B cell (primary cell): ENCODE measurements at regions not wholly inside any gene's neighbourhood (a gene's known extent, or its start where the extent isn't known, plus 50 kb on each side); places are given as distances from the start of the nearest gene placed in this dataset.

Source experiments
- ATAC-seq: fragments of 200-7000 bp; cut with Tn5 transposase; one replicate; pipeline ENCODE4 v1.10.0; 2021; ENCODE audit warnings: low read depth, mild to moderate bottlenecking, moderate number of reproducible peaks, moderate library complexity
- CTCF ChIA-PET: fragments of 350-600 bp; sonication (Branson Sonifier 250); formaldehyde crosslinking; loops from one replicate; lab custom pipeline; 2021; ENCODE audit warnings: antibody characterized with exemption, inconsistent platforms; lab: Charles Lee
- POLR2A ChIA-PET: fragments of 350-600 bp; sonication (Branson Sonifier 250); formaldehyde crosslinking; loops from one replicate; lab custom pipeline; 2021; ENCODE audit warnings: antibody characterized with exemption; lab: Charles Lee
- DNase-seq: peaks from one replicate; pipeline ENCODE4 v3.0.0; 2013
- H2AFZ ChIP-seq: 2 replicates; pipeline ENCODE4 v1.6.1; 2012; ENCODE audit warnings: mild to moderate bottlenecking, low read depth, low read length; ENCODE audit not compliant: insufficient read depth, poor library complexity, severe bottlenecking
- H3K27ac ChIP-seq, 2 donors: 1 replicate in 1 of 2; 2 replicates in 1 of 2; pipeline ENCODE4 v1.5.1; 2012 to 2013; ENCODE audit warnings: low read length in 2 of 2, mild to moderate bottlenecking in 2 of 2, moderate library complexity in 1 of 2
- H3K27me3 ChIP-seq, 4 experiments: fragments of 200-600 bp in 1 of 4; sonication (generic) in 1 of 4; replicated peaks in 1 of 4; 1 replicate in 2 of 4; 2 replicates in 2 of 4; pipeline versions ENCODE4 v1.6.1 to v1.7.0; 2013 to 2016; ENCODE audit warnings: low read length in 3 of 4, mild to moderate bottlenecking in 2 of 4, mixed read lengths in 1 of 4, moderate library complexity in 1 of 4; ENCODE audit not compliant: insufficient read depth in 4 of 4, control insufficient read depth in 3 of 4; ENCODE audit errors: control extremely low read depth in 1 of 4
- H3K36me3 ChIP-seq, 2 experiments: replicated peaks in 1 of 2; 1 replicate in 1 of 2; 2 replicates in 1 of 2; pipeline versions ENCODE4 v1.6.1 to v1.7.1; 2013; ENCODE audit warnings: low read length in 1 of 2; ENCODE audit not compliant: insufficient read depth in 2 of 2, control insufficient read depth in 1 of 2; ENCODE audit errors: control extremely low read depth in 1 of 2, extremely low read depth in 1 of 2
- H3K4me1 ChIP-seq, 2 donors: fragments of 200-600 bp in 1 of 2; sonication (generic) in 1 of 2; 1 replicate in 1 of 2; 2 replicates in 1 of 2; pipeline versions ENCODE4 v1.5.1 to v1.6.1; 2013 to 2017; ENCODE audit warnings: low read length in 2 of 2; ENCODE audit not compliant: control insufficient read depth in 2 of 2, insufficient read depth in 2 of 2
- H3K4me2 ChIP-seq: replicated peaks from 2 replicates; pipeline ENCODE3; 2012; ENCODE audit warnings: mild to moderate bottlenecking, low read depth, low read length; ENCODE audit not compliant: poor library complexity, severe bottlenecking
- H3K4me3 ChIP-seq, 5 experiments: fragments of 200-600 bp in 1 of 5; sonication (generic) in 1 of 5; 1 replicate in 3 of 5; 2 replicates in 2 of 5; pipeline versions ENCODE4 v1.5.1 to v1.7.0; 2011 to 2016; ENCODE audit warnings: low read length in 4 of 5, mild to moderate bottlenecking in 4 of 5, low read depth in 2 of 5, control low read depth in 1 of 5, moderate library complexity in 1 of 5; ENCODE audit not compliant: insufficient read depth in 1 of 5; ENCODE audit errors: control extremely low read depth in 1 of 5, extremely low read depth in 1 of 5
- H3K79me2 ChIP-seq: fragments of 200-600 bp; sonication (generic); one replicate; pipeline ENCODE4 v1.6.0; 2016; ENCODE audit warnings: low read length; ENCODE audit not compliant: control insufficient read depth, insufficient read depth
- H3K9ac ChIP-seq: fragments of 200-600 bp; sonication (generic); 2 replicates; pipeline ENCODE4 v1.6.1; 2017; ENCODE audit warnings: mild to moderate bottlenecking, low read length, moderate library complexity
- H3K9me3 ChIP-seq, 3 donors: one replicate each; pipeline versions ENCODE4 v1.6.1 to v1.7.1; 2013; ENCODE audit warnings: low read length in 2 of 3; ENCODE audit not compliant: control insufficient read depth in 2 of 3, insufficient read depth in 1 of 3; ENCODE audit errors: control extremely low read depth in 1 of 3
- H4K20me1 ChIP-seq: 2 replicates; pipeline ENCODE4 v1.6.0; 2012; ENCODE audit warnings: mild to moderate bottlenecking, low read length; ENCODE audit not compliant: insufficient read depth, control insufficient read depth, poor library complexity, severe bottlenecking
- H3K27ac Mint-ChIP-seq: one replicate; pipeline ENCODE4 v1.8.0; 2021; ENCODE audit warnings: mixed read lengths
- H3K27me3 Mint-ChIP-seq: one replicate; pipeline ENCODE4 v1.8.0; 2021; ENCODE audit warnings: mixed read lengths
- H3K4me1 Mint-ChIP-seq: one replicate; pipeline ENCODE4 v1.8.0; 2021; ENCODE audit warnings: mixed read lengths
- H3K4me3 Mint-ChIP-seq: one replicate; pipeline ENCODE4 v1.8.0; 2021; ENCODE audit warnings: mixed read lengths
- H3K9me3 Mint-ChIP-seq: one replicate; pipeline ENCODE4 v1.8.0; 2022; ENCODE audit warnings: mixed read lengths; ENCODE audit not compliant: insufficient read depth
- EZH2 ChIP-seq: IDR thresholded peaks from 2 replicates; pipeline ENCODE4 v1.6.1; 2012; ENCODE audit warnings: borderline replicate concordance, low read depth, mild to moderate bottlenecking, moderate library complexity, low read length; ENCODE audit not compliant: insufficient read depth, poor library complexity, severe bottlenecking
- WGBS: methylation state at CpG from one replicate; pipeline ENCODE4 v1.1.5; 2013; ENCODE audit warnings: missing lambda C conversion rate; ENCODE audit not compliant: insufficient coverage; 5-methylcytosine and 5-hydroxymethylcytosine counted together
- intact Hi-C: fragments of 100-400 bp; cut with micrococcal nuclease; formaldehyde crosslinking; loops from one replicate; pipeline ENCODE4 v1.10.0; 2022
- TF ChIP-seq, protein P1 (sequence below): fragments of 200-600 bp; IDR thresholded peaks from one replicate; pipeline ENCODE4 v1.8.0; 2022; ENCODE audit warnings: antibody characterized with exemption, mild to moderate bottlenecking

DNA sequence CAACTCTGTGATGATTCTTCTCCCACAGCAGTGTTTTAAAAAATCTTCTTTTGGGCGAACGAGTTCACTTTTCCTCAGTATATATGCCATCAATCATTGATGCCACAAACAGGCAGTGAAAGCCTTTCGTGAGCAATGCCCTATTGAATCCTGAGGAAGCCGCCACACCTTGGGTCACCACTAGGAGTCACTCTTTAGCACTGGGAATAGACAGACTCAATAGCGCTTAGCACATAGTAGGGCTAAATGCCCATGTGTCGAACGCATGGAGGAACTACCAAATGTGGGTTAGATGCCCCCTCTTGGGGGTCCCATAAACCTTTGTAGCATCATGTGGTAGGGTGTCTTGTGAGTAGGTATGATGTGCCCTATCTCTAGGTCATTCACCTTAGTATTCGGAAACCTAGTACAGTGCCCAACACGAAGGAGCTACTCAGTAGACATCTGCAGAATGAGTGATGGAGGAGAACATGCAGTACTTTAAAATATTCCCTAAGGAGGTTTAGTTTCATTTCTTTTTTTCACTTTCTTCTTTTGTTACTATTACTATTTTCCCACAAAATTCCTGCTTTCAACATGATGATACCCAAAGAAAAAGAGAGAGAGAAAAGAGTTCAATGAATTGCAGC is 603.7 kb downstream of the BNC2 start:
- Mint-ChIP-seq H3K9me3 (no peaks in the 10 kb centered on the region), H3K27ac (no peak overlapping the region), H3K27me3 (no peaks in the 10 kb centered on the region), H3K4me3 (no peak overlapping the region), H3K4me1 (no peaks in the 10 kb centered on the region)
- Histone ChIP-seq H2AFZ (no peak overlapping the region), H4K20me1 (no peaks in the 10 kb centered on the region), H3K79me2 (no peaks in the 10 kb centered on the region), H3K4me1 (no peaks in the 10 kb centered on the region), H3K27me3 (peaks cover 0 to 5% (median 0%) of the 10 kb centered on the region in 4 experiments), H3K9me3 (peaks cover 0 to 7% (median 0%) of the 10 kb centered on the region in 3 donors), H3K27ac (no peak overlapping the region), H3K4me2 (no peak overlapping the region), H3K36me3 (no peaks in the 10 kb centered on the region), H3K4me3 (no peak overlapping the region), H3K9ac (no peak overlapping the region)
- TF ChIP-seq, protein P1, sequence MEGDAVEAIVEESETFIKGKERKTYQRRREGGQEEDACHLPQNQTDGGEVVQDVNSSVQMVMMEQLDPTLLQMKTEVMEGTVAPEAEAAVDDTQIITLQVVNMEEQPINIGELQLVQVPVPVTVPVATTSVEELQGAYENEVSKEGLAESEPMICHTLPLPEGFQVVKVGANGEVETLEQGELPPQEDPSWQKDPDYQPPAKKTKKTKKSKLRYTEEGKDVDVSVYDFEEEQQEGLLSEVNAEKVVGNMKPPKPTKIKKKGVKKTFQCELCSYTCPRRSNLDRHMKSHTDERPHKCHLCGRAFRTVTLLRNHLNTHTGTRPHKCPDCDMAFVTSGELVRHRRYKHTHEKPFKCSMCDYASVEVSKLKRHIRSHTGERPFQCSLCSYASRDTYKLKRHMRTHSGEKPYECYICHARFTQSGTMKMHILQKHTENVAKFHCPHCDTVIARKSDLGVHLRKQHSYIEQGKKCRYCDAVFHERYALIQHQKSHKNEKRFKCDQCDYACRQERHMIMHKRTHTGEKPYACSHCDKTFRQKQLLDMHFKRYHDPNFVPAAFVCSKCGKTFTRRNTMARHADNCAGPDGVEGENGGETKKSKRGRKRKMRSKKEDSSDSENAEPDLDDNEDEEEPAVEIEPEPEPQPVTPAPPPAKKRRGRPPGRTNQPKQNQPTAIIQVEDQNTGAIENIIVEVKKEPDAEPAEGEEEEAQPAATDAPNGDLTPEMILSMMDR: no peak
- TF ChIP-seq EZH2: no peak
- ChIA-PET POLR2A (no interaction called here), CTCF (no interaction called here)
- DNase-seq (no peak), ATAC-seq (no peak)
- intact Hi-C loops: no loop called here
- WGBS: 85% methylated on average over 7 of the region's 9 CpGs

DNA sequence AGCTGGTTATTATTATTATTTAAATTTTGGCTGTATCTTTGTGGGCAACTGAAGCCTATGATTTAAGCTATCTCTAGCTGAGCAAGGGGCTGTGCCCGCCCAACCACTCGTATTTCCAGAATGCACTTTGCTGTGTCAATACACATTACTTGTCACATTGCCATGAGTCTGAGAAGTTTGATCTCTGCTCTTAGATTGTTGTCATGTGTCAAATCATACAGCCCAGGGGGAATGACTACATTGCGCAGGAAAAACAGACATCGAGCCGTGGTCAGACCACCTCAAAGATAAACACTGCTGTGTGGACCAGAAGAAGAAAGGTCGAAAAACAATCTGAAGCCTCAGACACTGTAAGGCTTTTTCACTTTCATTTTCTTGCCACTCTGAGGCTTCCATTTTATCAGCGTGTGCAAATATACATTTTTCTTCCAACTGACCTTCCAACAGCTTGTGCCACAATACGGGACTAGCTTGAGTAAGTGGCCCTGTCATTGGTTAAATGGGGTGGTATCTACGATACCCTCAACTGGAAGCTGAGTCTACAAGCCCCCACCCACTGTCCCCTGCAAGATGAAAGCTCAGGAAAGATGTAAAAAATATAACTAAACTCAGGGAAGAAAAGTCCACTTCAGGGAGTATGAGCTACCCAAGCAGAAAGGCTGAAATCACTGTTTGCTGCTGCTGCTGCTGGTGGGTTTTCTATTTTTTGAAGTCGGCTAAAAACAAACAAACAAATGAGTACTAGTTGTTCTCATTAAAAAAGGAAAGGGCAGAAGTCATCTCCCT is 603.0 kb downstream of the BNC2 start:
- Histone ChIP-seq H4K20me1 (no peaks in the 10 kb centered on the region), H3K27ac (no peak overlapping the region), H3K79me2 (no peaks in the 10 kb centered on the region), H3K9ac (no peak overlapping the region), H3K4me2 (no peak overlapping the region), H3K27me3 (peaks cover 0 to 5% (median 0%) of the 10 kb centered on the region in 4 experiments), H3K4me3 (no peak overlapping the region), H3K4me1 (no peaks in the 10 kb centered on the region), H3K36me3 (no peaks in the 10 kb centered on the region), H3K9me3 (peaks cover 0 to 7% (median 0%) of the 10 kb centered on the region in 3 donors), H2AFZ (no peak overlapping the region)
- TF ChIP-seq EZH2: no peak
- TF ChIP-seq, protein P1: no peak
- H3K4me1 Mint-ChIP-seq: no peaks in the 10 kb centered on the region
- intact Hi-C loops: no loop called here
- H3K27me3 Mint-ChIP-seq: no peaks in the 10 kb centered on the region
- ATAC-seq (no peak), DNase-seq (no peak)
- H3K27ac Mint-ChIP-seq: no peak overlapping the region
- ChIA-PET CTCF (no interaction called here), POLR2A (no interaction called here)
- 77% methylated on average over 4 of the region's 10 CpGs for WGBS
- H3K9me3 Mint-ChIP-seq: no peaks in the 10 kb centered on the region
- no peak overlapping the region for H3K4me3 Mint-ChIP-seq
